Choroid plexus epithelial cell (primary cell): ENCODE measurements at regions not wholly inside any gene's neighbourhood (a gene's known extent, or its start where the extent isn't known, plus 50 kb on each side); places are given as distances from the start of the nearest gene placed in this dataset.
A peak's percentile ranks its signal among the peaks of the same experiment; 100 is the strongest.

ENCODE experiments used
- DNase-seq: peaks from one replicate; pipeline ENCODE4 v3.0.0-alpha.2; 2010; ENCODE audit warnings: low read depth
- H3K4me3 ChIP-seq: 2 replicates; pipeline ENCODE4 v1.5.1; 2011; ENCODE audit warnings: low read depth, mild to moderate bottlenecking, control low read depth, low read length, moderate library complexity
- CTCF ChIP-seq: conservative IDR thresholded peaks from 2 replicates; pipeline ENCODE4 v1.5.1; 2011; ENCODE audit warnings: low read depth, mild to moderate bottlenecking, control low read depth, inconsistent platforms, low read length, moderate library complexity

- no peak overlapping the region for H3K4me3 ChIP-seq
- no peak for DNase-seq
- TF ChIP-seq CTCF: no peak
These were observed 507.8 kb downstream of the CD83 start for GRCh38 chr6:14625173-14625895.

GRCh38 chr6:14626556-14626955, 509.0 kb downstream of the CD83 start:
- H3K4me3 ChIP-seq: no peak overlapping the region
- no peak for DNase-seq
- no peak for TF ChIP-seq CTCF

- no peak overlapping the region for H3K4me3 ChIP-seq
- TF ChIP-seq CTCF: no peak
- peak; percentile 3 for DNase-seq
These were observed 512.4 kb downstream of the CD83 start for GRCh38 chr6:14630016-14630415.

- no peak for TF ChIP-seq CTCF
- no peak for DNase-seq
- H3K4me3 ChIP-seq: no peak overlapping the region
These were observed 515.9 kb downstream of the CD83 start for GRCh38 chr6:14633479-14633878.

- no peak for TF ChIP-seq CTCF
These were observed 516.5 kb downstream of the CD83 start for GRCh38 chr6:14634072-14634471.

GRCh38 chr6:14635195-14635594, 517.6 kb downstream of the CD83 start:
- TF ChIP-seq CTCF: no peak
- H3K4me3 ChIP-seq: no peak overlapping the region
- no peak for DNase-seq

More at GRCh38 chr6:14634072-14634471, 516.5 kb downstream of the CD83 start:
- H3K4me3 ChIP-seq: no peak overlapping the region
- no peak for DNase-seq

- no peak for DNase-seq
- TF ChIP-seq CTCF: no peak
- no peak overlapping the region for H3K4me3 ChIP-seq
These were observed 518.5 kb downstream of the CD83 start for GRCh38 chr6:14635934-14636591.
